MCF 10A (cell line): ENCODE measurements at regions not wholly inside any gene's neighbourhood (a gene's known extent, or its start where the extent isn't known, plus 50 kb on each side); places are given as distances from the start of the nearest gene placed in this dataset.
"Not testable (repeated sequence)": the region's sequence is repeated elsewhere in the genome, so short reads cannot be mapped to it uniquely, and the experiment has no call there.

Experiments
- BruUV-seq: library from RNA; stranded (reverse); fragments of 400-500 nt; replicated peaks from 2 replicates; lab custom pipeline; 2021; lab: Mats Ljungman, UMichigan
- CTCF ChIA-PET: fragments of 300-600 bp; sonication (Branson Sonifier 250); formaldehyde crosslinking; extraction: SDS; loops from one replicate; lab custom pipeline; 2021; ENCODE audit warnings: antibody characterized with exemption, inconsistent platforms; lab: Yijun Ruan, JAX
- POLR2A ChIA-PET: fragments of 300-600, 350-650 bp; sonication (Branson Sonifier 250); formaldehyde crosslinking; extraction: SDS; loops from one replicate; lab custom pipeline; 2020; ENCODE audit warnings: antibody characterized with exemption, inconsistent platforms; lab: Yijun Ruan, JAX
- DNase-seq: peaks from one replicate; pipeline ENCODE4 v3.0.0-alpha.2; 2018; ENCODE audit not compliant: unreplicated experiment
- H3K27ac Mint-ChIP-seq: one replicate; pipeline ENCODE4 v1.8.0; 2022; ENCODE audit warnings: mild to moderate bottlenecking, low read depth, mixed read lengths; ENCODE audit not compliant: unreplicated experiment
- H3K27me3 Mint-ChIP-seq: one replicate; pipeline ENCODE4 v1.8.0; 2022; ENCODE audit warnings: mixed read lengths; ENCODE audit not compliant: insufficient read depth, unreplicated experiment
- H3K36me3 Mint-ChIP-seq: one replicate; pipeline ENCODE4 v1.8.0; 2022; ENCODE audit warnings: mild to moderate bottlenecking, moderate library complexity, mixed read lengths; ENCODE audit not compliant: insufficient read depth, unreplicated experiment
- H3K4me1 Mint-ChIP-seq: one replicate; pipeline ENCODE4 v1.8.0; 2022; ENCODE audit warnings: mixed read lengths; ENCODE audit not compliant: insufficient read depth, unreplicated experiment
- H3K4me3 Mint-ChIP-seq: one replicate; pipeline ENCODE4 v1.8.0; 2022; ENCODE audit warnings: mild to moderate bottlenecking, moderate library complexity, mixed read lengths; ENCODE audit not compliant: unreplicated experiment
- H3K9me3 Mint-ChIP-seq: one replicate; pipeline ENCODE4 v1.8.0; 2022; ENCODE audit warnings: mixed read lengths; ENCODE audit not compliant: unreplicated experiment
- intact Hi-C: fragments of 100-400 bp; cut with micrococcal nuclease; formaldehyde crosslinking; loops from 2 replicates; pipeline ENCODE4 v1.14.1; 2022
- TF ChIP-seq, protein P1 (sequence below): fragments of 200-600 bp; IDR thresholded peaks from one replicate; pipeline ENCODE4 v1.8.0; 2022; ENCODE audit warnings: antibody characterized with exemption, mild to moderate bottlenecking; ENCODE audit not compliant: unreplicated experiment

DNA sequence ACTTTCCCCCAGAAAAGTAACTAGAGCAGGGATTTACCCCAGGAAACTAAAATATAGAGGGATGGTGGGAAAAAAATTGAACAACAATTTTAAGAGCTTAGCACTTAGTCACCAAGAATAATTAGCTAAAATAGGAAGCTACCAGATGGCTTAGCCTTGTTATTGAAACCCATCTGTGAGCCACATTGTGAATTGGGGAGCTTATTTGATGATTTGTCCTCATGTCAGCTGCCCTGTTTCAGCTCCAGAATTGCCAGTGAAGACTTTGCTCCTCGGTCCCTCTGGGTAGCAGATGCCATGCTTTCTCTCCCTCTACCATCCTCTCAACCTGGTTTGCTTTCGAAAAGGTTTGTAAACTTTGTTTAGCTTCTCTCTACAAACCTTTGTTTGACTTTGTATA lies 67.7 kb upstream of the PTHLH start:
- no peak overlapping the region for H3K27ac Mint-ChIP-seq
- TF ChIP-seq, protein P1, sequence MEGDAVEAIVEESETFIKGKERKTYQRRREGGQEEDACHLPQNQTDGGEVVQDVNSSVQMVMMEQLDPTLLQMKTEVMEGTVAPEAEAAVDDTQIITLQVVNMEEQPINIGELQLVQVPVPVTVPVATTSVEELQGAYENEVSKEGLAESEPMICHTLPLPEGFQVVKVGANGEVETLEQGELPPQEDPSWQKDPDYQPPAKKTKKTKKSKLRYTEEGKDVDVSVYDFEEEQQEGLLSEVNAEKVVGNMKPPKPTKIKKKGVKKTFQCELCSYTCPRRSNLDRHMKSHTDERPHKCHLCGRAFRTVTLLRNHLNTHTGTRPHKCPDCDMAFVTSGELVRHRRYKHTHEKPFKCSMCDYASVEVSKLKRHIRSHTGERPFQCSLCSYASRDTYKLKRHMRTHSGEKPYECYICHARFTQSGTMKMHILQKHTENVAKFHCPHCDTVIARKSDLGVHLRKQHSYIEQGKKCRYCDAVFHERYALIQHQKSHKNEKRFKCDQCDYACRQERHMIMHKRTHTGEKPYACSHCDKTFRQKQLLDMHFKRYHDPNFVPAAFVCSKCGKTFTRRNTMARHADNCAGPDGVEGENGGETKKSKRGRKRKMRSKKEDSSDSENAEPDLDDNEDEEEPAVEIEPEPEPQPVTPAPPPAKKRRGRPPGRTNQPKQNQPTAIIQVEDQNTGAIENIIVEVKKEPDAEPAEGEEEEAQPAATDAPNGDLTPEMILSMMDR, result no peak
- CTCF ChIA-PET, result no interaction called here
- intact Hi-C loops, result no loop called here
- no TSS peak for BruUV-seq
- no peaks in the 10 kb centered on the region for H3K27me3 Mint-ChIP-seq
- no peaks in the 10 kb centered on the region for H3K9me3 Mint-ChIP-seq
- POLR2A ChIA-PET, result no interaction called here
- DNase-seq, result no peak
- H3K4me1 Mint-ChIP-seq, result no peaks in the 10 kb centered on the region
- no peaks in the 10 kb centered on the region for H3K36me3 Mint-ChIP-seq
- H3K4me3 Mint-ChIP-seq, result no peak overlapping the region

DNA sequence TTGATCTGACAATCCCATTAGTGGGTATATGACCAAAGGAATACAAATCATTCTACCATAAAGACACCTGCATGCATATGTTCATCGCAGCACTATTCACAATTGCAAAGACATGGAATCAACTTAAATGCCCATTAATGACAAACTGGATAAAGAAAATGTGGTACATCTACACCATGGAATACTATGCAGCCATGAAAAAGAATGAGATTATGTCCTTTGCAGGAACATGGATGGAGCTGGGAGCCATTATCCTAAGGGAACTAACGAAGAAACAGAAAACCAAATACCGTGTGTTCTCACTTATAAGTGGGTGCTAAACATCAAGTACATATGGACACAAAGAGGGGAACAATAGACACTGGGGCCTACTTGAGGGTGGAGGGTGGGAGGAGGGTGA lies 74.1 kb upstream of the PTHLH start:
- H3K9me3 Mint-ChIP-seq, H3K4me1 Mint-ChIP-seq, BruUV-seq, H3K4me3 Mint-ChIP-seq, H3K27me3 Mint-ChIP-seq, POLR2A ChIA-PET, H3K36me3 Mint-ChIP-seq, H3K27ac Mint-ChIP-seq, intact Hi-C loops, DNase-seq, CTCF ChIA-PET: not testable (repeated sequence)

DNA sequence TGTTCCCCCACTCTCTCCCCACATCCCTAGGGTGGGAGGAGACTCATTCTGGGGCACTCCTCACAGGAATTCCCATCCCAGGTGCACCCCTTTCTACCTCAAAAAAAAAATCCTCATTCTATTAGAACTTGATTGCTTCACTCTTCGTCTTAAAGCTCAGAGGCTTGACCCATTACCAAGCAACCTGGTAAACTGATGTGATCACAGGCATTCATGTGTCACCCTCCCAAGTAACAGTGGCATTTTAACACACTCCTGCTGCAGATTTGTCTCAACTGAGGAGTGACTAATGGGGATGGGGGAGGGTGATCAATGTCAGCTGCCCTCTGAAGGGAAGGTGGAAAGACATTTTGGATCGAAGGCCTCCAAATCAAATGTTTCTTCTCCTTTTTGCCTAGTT lies 78.1 kb upstream of the PTHLH start:
- POLR2A ChIA-PET, result no interaction called here
- Mint-ChIP-seq H3K36me3 (no peaks in the 10 kb centered on the region), H3K27ac (no peak overlapping the region), H3K4me1 (no peaks in the 10 kb centered on the region), H3K27me3 (no peaks in the 10 kb centered on the region), H3K9me3 (no peaks in the 10 kb centered on the region), H3K4me3 (no peak overlapping the region)
- intact Hi-C loops, result no loop called here
- CTCF ChIA-PET, result no interaction called here
- no peak for DNase-seq
- BruUV-seq, result no TSS peak
- TF ChIP-seq, protein P1, result no peak

DNA sequence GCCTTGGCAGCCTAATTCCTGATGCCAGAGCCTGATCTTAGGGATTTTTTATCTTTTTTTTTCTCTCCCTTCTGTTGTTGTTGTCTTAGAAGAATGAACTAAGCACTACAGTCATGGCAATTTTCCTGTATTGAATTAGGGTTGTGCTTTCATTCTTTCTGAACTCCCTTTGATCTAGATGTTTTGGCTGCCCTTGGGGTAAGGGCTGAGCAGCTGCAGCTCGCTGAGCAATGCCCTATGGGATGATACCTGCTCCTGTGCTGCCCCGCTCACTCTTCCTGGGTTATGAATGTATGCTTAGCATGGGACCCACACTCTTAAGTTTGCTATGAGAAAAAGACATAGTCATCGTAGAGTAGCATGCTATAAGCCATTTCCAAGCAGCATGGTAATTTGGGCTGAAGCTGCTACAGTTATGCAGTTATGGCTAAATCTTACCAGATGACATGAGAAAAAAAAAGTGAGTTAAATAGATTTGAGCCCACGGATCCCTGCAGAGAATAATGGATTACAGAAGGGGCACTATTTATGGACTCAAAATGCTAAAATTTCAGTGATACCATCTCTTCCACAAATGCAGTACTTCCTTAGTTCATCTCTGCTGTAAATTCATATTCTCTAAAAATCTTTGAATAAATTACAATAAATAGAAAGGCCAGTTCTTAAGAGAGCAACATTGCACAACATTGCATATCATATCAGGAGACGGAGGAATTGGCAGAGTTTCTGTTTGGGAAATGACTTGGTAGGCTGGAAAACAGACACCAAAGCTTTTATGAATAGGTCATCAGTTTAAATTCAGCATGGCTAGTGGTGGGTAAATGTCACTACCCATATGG lies 79.2 kb upstream of the PTHLH start:
- Mint-ChIP-seq H3K27ac (no peak overlapping the region), H3K4me3 (no peak overlapping the region), H3K4me1 (no peaks in the 10 kb centered on the region), H3K27me3 (no peaks in the 10 kb centered on the region), H3K36me3 (no peaks in the 10 kb centered on the region), H3K9me3 (no peaks in the 10 kb centered on the region)
- no TSS peak for BruUV-seq
- DNase-seq, result peak; percentile 29
- TF ChIP-seq, protein P1, result no peak
- intact Hi-C loops, result no loop called here
- POLR2A ChIA-PET, result no interaction called here
- CTCF ChIA-PET, result interaction anchor here (1.0 kb wide), 1 partner anchor 822 kb away, joined by 3 read pairs; no protein-coding TSS in a partner anchor
